WTC11 (cell line): ENCODE measurements at regions not wholly inside any gene's neighbourhood (a gene's known extent, or its start where the extent isn't known, plus 50 kb on each side); places are given as distances from the start of the nearest gene placed in this dataset.

Experiments
- ATAC-seq: fragments of 200-7000 bp; cut with Tn5 transposase; 2 replicates; pipeline ENCODE4 v1.10.0; 2021; ENCODE audit warnings: mild to moderate bottlenecking, moderate library complexity
- CTCF ChIA-PET: fragments of 300-600 bp; sonication (Branson Sonifier 250); formaldehyde crosslinking; loops from one replicate; lab custom pipeline; 2021; ENCODE audit warnings: antibody characterized with exemption; lab: Charles Lee
- POLR2A ChIA-PET: fragments of 350-600 bp; sonication (Branson Sonifier 250); formaldehyde crosslinking; loops from one replicate; lab custom pipeline; 2021; ENCODE audit warnings: antibody characterized with exemption; lab: Charles Lee
- DNase-seq: peaks from one replicate; pipeline ENCODE4 v3.0.0; 2021; ENCODE audit warnings: low spot score
- H3K27ac Mint-ChIP-seq: 2 replicates; pipeline ENCODE4 v1.8.0; 2021; ENCODE audit warnings: mixed read lengths
- H3K27me3 Mint-ChIP-seq: 2 replicates; pipeline ENCODE4 v1.8.0; 2021; ENCODE audit warnings: low read depth, mild to moderate bottlenecking, moderate library complexity, mixed read lengths
- H3K36me3 Mint-ChIP-seq: 2 replicates; pipeline ENCODE4 v1.8.0; 2021; ENCODE audit warnings: mixed read lengths
- H3K4me1 Mint-ChIP-seq: 2 replicates; pipeline ENCODE4 v1.8.0; 2022; ENCODE audit warnings: mixed read lengths
- H3K4me3 Mint-ChIP-seq: 2 replicates; pipeline ENCODE4 v1.8.0; 2021; ENCODE audit warnings: mild to moderate bottlenecking, moderate library complexity, mixed read lengths
- H3K9me3 Mint-ChIP-seq: 2 replicates; pipeline ENCODE4 v1.8.0; 2021; ENCODE audit warnings: mixed read lengths
- ATF2 ChIP-seq: sonication (generic); formaldehyde crosslinking; IDR thresholded peaks from 2 replicates; pipeline ENCODE4 v1.8.1; 2022; ENCODE audit warnings: low read depth, missing genetic modification reagents, borderline replicate concordance
- ATF3 ChIP-seq: sonication (generic); formaldehyde crosslinking; conservative IDR thresholded peaks from 2 replicates; pipeline ENCODE4 v1.8.1; 2022; ENCODE audit warnings: mild to moderate bottlenecking, missing genetic modification reagents
- ETV6 ChIP-seq: sonication (generic); formaldehyde crosslinking; IDR thresholded peaks from 2 replicates; pipeline ENCODE4 v1.8.1; 2022; ENCODE audit warnings: mild to moderate bottlenecking, missing genetic modification reagents
- JAZF1 ChIP-seq: fragments of 250-450 bp; sonication (Bioruptor Pico); IDR thresholded peaks from 2 replicates; pipeline ENCODE4 v1.9.0; 2021; ENCODE audit warnings: moderate library complexity, mild to moderate bottlenecking, inconsistent platforms
- NFE2L1 ChIP-seq: sonication (generic); formaldehyde crosslinking; IDR thresholded peaks from 2 replicates; pipeline ENCODE4 v1.8.1; 2023; ENCODE audit warnings: missing genetic modification reagents
- NFYB ChIP-seq: sonication (generic); formaldehyde crosslinking; conservative IDR thresholded peaks from 2 replicates; pipeline ENCODE4 v1.8.0; 2022; ENCODE audit warnings: low read depth, missing genetic modification reagents
- RORB ChIP-seq: fragments of 250-450 bp; sonication (Bioruptor Pico); IDR thresholded peaks from 2 replicates; pipeline ENCODE4 v1.9.0; 2021; ENCODE audit warnings: mild to moderate bottlenecking
- SOX15 ChIP-seq: fragments of 250-450 bp; sonication (Bioruptor Pico); IDR thresholded peaks from 2 replicates; pipeline ENCODE4 v1.9.0; 2021; ENCODE audit warnings: mild to moderate bottlenecking
- SP1 ChIP-seq: sonication (generic); formaldehyde crosslinking; conservative IDR thresholded peaks from 2 replicates; pipeline ENCODE4 v1.8.1; 2022; ENCODE audit warnings: missing genetic modification reagents
- TCF7 ChIP-seq: sonication (generic); formaldehyde crosslinking; IDR thresholded peaks from 2 replicates; pipeline ENCODE4 v1.8.0; 2022; ENCODE audit warnings: mild to moderate bottlenecking, low read depth, missing genetic modification reagents, moderate library complexity
- TP53 ChIP-seq: sonication (generic); formaldehyde crosslinking; IDR thresholded peaks from 2 replicates; pipeline ENCODE4 v1.8.1; 2023; ENCODE audit warnings: mild to moderate bottlenecking, missing genetic modification reagents
- ZNF121 ChIP-seq: sonication (generic); formaldehyde crosslinking; IDR thresholded peaks from 2 replicates; pipeline ENCODE4 v1.8.0; 2023; ENCODE audit warnings: missing genetic modification reagents
- ZNF317 ChIP-seq: sonication (generic); formaldehyde crosslinking; IDR thresholded peaks from 2 replicates; pipeline ENCODE4 v1.8.1; 2023; ENCODE audit warnings: low read depth, mild to moderate bottlenecking, moderate library complexity, missing genetic modification reagents, borderline replicate concordance
- ZNF532 ChIP-seq: fragments of 250-450 bp; sonication (Bioruptor Pico); IDR thresholded peaks from 2 replicates; pipeline ENCODE4 v1.9.0; 2021; ENCODE audit warnings: mild to moderate bottlenecking, borderline replicate concordance
- TF ChIP-seq, protein P1 (sequence below): fragments of 250-450 bp; sonication (Bioruptor Pico); IDR thresholded peaks from 2 replicates; pipeline ENCODE4 v2.1.2; 2022; ENCODE audit warnings: mild to moderate bottlenecking, moderate library complexity
- TF ChIP-seq, protein P2 (sequence below): sonication (generic); formaldehyde crosslinking; IDR thresholded peaks from 2 replicates; pipeline ENCODE4 v1.8.0; 2022; ENCODE audit warnings: mild to moderate bottlenecking, missing genetic modification reagents
- TF ChIP-seq, protein P3 (sequence below): sonication (generic); formaldehyde crosslinking; IDR thresholded peaks from 2 replicates; pipeline ENCODE4 v1.8.1; 2023; ENCODE audit warnings: mild to moderate bottlenecking, moderate library complexity, missing genetic modification reagents
- TF ChIP-seq, protein P4 (sequence below): fragments of 250-450 bp; sonication (Bioruptor Pico); IDR thresholded peaks from 2 replicates; pipeline ENCODE4 v1.9.0; 2021; ENCODE audit warnings: moderate library complexity, mild to moderate bottlenecking, inconsistent platforms, borderline replicate concordance
- TF ChIP-seq, protein P5 (sequence below): sonication (generic); formaldehyde crosslinking; IDR thresholded peaks from 2 replicates; pipeline ENCODE4 v1.8.0; 2022; ENCODE audit warnings: mild to moderate bottlenecking, missing genetic modification reagents
- TF ChIP-seq, protein P6 (sequence below): sonication (generic); formaldehyde crosslinking; IDR thresholded peaks from 2 replicates; pipeline ENCODE4 v1.8.0; 2023; ENCODE audit warnings: missing genetic modification reagents
- TF ChIP-seq, protein P7 (sequence below): sonication (generic); formaldehyde crosslinking; IDR thresholded peaks from 2 replicates; pipeline ENCODE4 v1.8.1; 2023; ENCODE audit warnings: mild to moderate bottlenecking, missing genetic modification reagents, moderate library complexity

DNA sequence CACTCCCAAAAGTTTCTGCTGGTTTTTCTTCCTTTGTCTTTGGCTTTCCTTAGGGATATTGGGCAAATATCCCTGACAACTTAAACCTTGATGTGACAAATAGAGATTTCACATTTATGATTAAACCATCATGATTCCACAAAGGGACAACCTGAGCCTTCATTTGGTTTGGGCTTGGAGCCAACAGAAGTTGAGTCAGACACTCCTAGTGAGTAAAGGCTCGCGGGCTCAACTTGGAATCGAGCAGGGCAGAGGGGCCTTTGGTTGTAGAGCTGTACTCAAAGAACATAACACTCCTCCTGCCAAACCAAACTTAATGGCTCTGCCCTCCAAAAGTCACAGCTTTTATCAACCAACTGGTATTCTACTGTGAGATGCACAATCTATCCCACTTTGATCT lies 290.2 kb upstream of the MAP3K1 start (continued):
- TF ChIP-seq, protein P1, sequence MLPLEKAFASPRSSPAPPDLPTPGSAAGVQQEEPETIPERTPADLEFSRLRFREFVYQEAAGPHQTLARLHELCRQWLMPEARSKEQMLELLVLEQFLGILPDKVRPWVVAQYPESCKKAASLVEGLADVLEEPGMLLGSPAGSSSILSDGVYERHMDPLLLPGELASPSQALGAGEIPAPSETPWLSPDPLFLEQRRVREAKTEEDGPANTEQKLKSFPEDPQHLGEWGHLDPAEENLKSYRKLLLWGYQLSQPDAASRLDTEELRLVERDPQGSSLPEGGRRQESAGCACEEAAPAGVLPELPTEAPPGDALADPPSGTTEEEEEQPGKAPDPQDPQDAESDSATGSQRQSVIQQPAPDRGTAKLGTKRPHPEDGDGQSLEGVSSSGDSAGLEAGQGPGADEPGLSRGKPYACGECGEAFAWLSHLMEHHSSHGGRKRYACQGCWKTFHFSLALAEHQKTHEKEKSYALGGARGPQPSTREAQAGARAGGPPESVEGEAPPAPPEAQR (CRISPR knock-in tag): no peak
- TF ChIP-seq, protein P2, sequence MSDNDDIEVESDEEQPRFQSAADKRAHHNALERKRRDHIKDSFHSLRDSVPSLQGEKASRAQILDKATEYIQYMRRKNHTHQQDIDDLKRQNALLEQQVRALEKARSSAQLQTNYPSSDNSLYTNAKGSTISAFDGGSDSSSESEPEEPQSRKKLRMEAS (CRISPR knock-in tag): no peak
- TF ChIP-seq NFE2L1 (no peak), NFYB (no peak), TCF7 (no peak), ATF2 (CRISPR knock-in tag) (no peak), ZNF317 (CRISPR knock-in tag) (no peak)
- TF ChIP-seq, protein P3, sequence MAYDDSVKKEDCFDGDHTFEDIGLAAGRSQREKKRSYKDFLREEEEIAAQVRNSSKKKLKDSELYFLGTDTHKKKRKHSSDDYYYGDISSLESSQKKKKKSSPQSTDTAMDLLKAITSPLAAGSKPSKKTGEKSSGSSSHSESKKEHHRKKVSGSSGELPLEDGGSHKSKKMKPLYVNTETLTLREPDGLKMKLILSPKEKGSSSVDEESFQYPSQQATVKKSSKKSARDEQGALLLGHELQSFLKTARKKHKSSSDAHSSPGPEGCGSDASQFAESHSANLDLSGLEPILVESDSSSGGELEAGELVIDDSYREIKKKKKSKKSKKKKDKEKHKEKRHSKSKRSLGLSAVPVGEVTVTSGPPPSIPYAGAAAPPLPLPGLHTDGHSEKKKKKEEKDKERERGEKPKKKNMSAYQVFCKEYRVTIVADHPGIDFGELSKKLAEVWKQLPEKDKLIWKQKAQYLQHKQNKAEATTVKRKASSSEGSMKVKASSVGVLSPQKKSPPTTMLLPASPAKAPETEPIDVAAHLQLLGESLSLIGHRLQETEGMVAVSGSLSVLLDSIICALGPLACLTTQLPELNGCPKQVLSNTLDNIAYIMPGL (CRISPR knock-in tag): no peak
- TF ChIP-seq, protein P4, sequence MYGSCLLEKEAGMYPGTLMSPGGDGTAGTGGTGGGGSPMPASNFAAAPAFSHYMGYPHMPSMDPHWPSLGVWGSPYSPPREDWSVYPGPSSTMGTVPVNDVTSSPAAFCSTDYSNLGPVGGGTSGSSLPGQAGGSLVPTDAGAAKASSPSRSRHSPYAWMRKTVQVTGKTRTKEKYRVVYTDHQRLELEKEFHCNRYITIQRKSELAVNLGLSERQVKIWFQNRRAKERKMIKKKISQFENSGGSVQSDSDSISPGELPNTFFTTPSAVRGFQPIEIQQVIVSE (CRISPR knock-in tag): no peak
- TF ChIP-seq, all 79 proteins: peak for 0

- H3K9me3 Mint-ChIP-seq: no peaks in the 10 kb centered on the region
- no peaks in the 10 kb centered on the region for H3K36me3 Mint-ChIP-seq
- POLR2A ChIA-PET: interaction anchor here (0.8 kb wide), 1 partner anchor 427 kb away, joined by 9 read pairs; no protein-coding TSS in a partner anchor
- H3K4me3 Mint-ChIP-seq: no peak overlapping the region
- DNase-seq (no peak), ATAC-seq (no peak)
- 0 out of 2 replicates have a peak, but pooled peaks cover 2% of the 10 kb centered on the region for H3K27me3 Mint-ChIP-seq
- H3K4me1 Mint-ChIP-seq: peaks cover 5% of the 10 kb centered on the region
- no peak overlapping the region for H3K27ac Mint-ChIP-seq
- CTCF ChIA-PET: no interaction called here
- no peak for TF ChIP-seq JAZF1 (CRISPR knock-in tag)
- TF ChIP-seq ZNF121: no peak
- TF ChIP-seq, protein P5, sequence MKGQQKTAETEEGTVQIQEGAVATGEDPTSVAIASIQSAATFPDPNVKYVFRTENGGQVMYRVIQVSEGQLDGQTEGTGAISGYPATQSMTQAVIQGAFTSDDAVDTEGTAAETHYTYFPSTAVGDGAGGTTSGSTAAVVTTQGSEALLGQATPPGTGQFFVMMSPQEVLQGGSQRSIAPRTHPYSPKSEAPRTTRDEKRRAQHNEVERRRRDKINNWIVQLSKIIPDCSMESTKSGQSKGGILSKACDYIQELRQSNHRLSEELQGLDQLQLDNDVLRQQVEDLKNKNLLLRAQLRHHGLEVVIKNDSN (CRISPR knock-in tag): no peak
- no peak for TF ChIP-seq ATF3 (CRISPR knock-in tag)
- TF ChIP-seq, protein P6, sequence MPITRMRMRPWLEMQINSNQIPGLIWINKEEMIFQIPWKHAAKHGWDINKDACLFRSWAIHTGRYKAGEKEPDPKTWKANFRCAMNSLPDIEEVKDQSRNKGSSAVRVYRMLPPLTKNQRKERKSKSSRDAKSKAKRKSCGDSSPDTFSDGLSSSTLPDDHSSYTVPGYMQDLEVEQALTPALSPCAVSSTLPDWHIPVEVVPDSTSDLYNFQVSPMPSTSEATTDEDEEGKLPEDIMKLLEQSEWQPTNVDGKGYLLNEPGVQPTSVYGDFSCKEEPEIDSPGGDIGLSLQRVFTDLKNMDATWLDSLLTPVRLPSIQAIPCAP (CRISPR knock-in tag): no peak
- no peak for TF ChIP-seq TP53 (CRISPR knock-in tag)
- TF ChIP-seq ZNF532 (CRISPR knock-in tag): no peak
- TF ChIP-seq SOX15 (CRISPR knock-in tag): no peak
- no peak for TF ChIP-seq TCF7
- TF ChIP-seq, protein P7, sequence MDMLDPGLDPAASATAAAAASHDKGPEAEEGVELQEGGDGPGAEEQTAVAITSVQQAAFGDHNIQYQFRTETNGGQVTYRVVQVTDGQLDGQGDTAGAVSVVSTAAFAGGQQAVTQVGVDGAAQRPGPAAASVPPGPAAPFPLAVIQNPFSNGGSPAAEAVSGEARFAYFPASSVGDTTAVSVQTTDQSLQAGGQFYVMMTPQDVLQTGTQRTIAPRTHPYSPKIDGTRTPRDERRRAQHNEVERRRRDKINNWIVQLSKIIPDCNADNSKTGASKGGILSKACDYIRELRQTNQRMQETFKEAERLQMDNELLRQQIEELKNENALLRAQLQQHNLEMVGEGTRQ (CRISPR knock-in tag): no peak
- no peak for TF ChIP-seq SP1
- TF ChIP-seq RORB: no peak
- no peak for TF ChIP-seq ETV6
These were observed 290.9 kb upstream of the ANKRD55 start for GRCh38 chr5:56523790-56524575.
